NCI-H187 treated with DMSO at 0.1 percent for 48 hours (cell line): ENCODE measurements at regions not wholly inside any gene's neighbourhood (a gene's known extent, or its start where the extent isn't known, plus 50 kb on each side); places are given as distances from the start of the nearest gene placed in this dataset.

Source experiments
- DNase-seq: peaks from one replicate; lab custom pipeline; 2025; lab: John Stamatoyannopoulos, UW

DNA sequence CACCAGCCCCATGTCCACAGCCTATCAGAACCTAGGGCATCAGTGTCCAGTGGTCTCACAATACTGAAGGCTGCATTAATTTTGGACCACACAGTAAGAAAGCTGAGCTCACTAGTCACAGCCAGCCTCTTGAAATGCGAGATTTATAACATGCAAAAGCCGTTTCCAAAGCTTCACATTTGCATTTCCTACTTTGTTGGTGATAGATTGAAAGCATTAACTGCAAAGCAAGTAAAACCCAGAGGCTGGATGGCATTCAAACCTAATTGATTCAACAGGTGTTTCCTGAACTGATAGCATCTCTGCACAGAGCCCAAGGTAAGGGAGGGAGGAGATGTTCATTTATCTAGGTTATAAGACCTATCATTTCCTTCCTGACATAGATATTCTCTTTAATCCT is 410.1 kb downstream of the OMA1 start:
- DNase-seq: no peak

- DNase-seq: no peak
Measured at GRCh38 chr1:58135821-58136321, 410.7 kb downstream of the OMA1 start.

GRCh38 chr1:58133562-58133961 is 413.0 kb downstream of the OMA1 start:
- DNase-seq: no peak

GRCh38 chr1:58123051-58123450 is 423.5 kb downstream of the OMA1 start:
- DNase-seq: no peak

DNA sequence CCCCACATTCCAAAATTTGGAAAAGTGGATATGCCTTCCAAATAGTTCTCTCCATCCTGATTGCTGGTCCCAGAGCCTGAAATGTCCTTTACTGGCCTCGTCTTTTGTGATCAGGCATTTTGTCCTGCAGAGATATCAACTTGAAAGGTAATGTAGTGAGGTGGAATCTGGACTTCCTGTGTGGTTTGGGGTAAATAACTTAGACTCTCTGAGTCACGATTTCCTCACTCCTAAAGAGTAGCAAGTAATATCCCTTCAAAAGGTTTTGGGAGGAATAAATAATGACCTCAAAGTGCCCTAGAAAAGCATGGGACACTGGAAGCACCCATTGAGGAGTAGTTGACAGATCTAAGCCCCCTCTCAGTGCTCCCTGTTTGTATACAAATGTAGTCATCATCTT is 426.6 kb downstream of the OMA1 start:
- no peak for DNase-seq

DNA sequence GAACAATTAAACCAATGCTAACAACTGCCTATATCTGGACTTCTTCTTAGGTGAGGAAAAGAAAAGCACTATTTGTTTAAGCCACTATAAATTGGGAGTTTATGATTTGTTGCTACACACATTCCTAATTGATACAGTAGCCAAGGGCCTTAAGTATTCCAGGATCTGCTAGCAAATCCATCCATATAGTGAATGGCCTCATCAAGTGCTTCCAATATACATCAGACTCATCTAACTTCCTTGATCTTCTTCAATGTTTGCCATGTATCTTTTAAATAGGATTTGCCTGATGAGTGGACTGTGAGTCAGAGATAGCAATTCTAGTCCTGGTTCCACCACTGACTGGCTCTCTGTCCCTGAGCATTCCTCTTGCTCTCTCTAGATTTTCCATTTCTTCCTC is 430.2 kb downstream of the OMA1 start:
- no peak for DNase-seq

GRCh38 chr1:58109646-58110200 is 436.8 kb downstream of the OMA1 start:
- no peak for DNase-seq

DNA sequence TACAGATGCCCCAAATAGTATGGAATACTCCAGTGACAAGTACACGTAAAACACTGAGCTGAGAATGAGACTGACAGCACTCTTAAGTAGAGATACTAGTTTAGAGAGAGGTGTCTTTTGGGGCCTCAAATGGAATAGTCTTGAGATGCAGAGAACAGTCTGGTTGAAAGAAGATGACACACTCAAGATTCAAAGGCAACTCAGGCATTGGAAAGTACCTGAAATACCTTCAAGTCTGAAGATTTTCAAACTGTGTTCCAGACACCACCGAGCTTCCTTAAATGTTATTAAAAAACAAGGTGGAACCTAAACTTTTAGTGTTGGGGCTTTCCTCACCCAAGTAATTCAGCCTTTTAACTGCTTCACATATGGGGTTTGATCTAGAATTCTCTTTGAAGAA is 437.7 kb downstream of the OMA1 start:
- no peak for DNase-seq

DNA sequence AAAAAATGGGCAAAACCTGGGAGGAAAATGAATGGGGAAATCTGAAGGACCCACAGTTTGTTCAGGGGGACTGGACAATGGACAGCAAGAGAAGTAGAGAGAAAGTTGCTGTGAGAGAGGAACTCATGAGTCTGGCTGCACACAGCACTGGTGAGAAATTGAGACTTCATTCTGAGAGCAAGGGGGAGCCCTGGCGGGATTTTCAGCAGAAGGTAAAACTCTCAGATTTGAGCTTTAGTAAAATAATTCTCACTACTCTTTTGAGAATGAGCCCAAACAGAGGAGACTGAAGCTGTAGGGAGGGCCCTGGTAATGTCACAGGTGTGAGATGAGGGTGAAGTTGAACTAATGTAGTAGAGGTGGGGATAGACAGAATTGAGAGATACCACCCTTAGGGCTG is 438.6 kb downstream of the OMA1 start:
- DNase-seq: no peak

DNA sequence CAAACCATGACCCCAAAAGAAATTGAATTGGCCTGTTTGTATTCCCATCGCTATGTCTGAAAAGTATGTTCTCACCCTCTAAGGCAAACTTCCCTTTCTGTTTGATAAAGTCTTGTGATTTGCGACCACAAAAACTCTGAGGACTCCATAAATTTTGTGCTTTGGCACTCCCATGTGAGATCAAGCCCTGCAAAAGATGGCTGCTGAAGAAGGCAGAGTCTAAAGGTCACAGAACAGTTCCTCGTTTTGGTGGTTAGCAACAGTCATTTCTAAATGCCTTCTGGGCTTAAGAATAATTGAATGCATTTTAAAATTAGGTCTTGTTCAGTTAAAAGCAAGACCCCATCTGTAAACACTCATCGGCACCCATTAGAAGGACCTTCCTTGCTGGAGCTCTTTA is 441.6 kb downstream of the OMA1 start:
- DNase-seq: no peak

DNA sequence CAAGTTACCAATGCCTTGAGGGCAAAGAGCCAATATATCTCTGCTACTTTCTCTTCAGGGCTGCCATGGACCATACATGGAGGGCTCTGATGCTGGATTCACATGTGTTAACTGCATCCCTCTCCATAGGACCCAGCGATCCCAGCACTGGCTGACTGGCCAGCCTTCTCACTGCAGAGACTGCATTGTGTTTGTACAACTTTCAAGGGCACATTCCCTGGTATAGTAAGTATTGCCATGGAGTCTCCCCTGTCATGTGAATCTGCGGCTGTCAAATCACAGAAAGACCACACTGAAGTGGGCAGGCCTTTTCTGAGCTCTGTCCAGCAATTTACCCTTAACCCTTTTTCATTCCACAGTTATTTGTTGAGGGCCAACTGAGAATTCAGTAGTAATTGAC is 449.8 kb downstream of the OMA1 start:
- no peak for DNase-seq

DNA sequence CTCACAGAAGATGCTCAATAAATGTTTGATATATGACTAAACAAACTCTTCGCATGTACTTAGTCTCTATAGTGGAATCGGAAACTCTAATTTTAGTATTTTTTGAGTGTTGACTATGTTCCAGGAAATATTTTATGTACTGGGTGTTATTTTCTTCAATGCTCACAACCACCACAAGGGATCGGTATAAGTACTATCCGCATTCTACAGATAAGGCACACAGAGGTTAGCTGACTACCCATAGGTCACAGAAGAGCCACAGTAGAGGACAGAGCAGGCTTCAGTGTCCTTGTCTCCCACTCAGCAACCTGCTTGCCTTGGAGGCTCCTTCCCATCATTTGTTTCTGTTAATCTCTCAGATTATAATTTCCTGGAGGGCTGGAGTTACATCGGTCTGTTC is 451.3 kb downstream of the OMA1 start:
- DNase-seq: no peak

DNA sequence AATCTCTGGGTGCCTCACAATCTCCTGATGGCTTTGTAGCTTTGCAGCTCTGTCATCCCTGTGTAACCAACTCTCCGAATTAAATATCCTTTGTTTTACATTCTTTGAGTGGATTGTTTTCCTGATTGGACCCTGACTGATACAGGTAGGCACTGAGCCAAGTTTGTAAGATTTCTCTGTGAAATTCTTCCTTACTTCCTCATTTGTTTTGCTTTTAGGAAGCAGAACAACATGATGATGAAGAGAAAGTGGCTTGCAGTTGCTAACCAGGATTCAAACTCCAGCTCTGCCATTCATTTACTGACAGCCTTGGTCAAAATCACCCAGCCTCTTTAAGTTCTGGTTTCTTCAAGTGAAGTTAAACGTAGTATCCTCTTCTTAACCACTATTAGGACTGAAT is 452.3 kb downstream of the OMA1 start:
- DNase-seq: no peak

- DNase-seq: no peak
Measured at GRCh38 chr1:58090640-58091039, 455.9 kb downstream of the OMA1 start.

DNA sequence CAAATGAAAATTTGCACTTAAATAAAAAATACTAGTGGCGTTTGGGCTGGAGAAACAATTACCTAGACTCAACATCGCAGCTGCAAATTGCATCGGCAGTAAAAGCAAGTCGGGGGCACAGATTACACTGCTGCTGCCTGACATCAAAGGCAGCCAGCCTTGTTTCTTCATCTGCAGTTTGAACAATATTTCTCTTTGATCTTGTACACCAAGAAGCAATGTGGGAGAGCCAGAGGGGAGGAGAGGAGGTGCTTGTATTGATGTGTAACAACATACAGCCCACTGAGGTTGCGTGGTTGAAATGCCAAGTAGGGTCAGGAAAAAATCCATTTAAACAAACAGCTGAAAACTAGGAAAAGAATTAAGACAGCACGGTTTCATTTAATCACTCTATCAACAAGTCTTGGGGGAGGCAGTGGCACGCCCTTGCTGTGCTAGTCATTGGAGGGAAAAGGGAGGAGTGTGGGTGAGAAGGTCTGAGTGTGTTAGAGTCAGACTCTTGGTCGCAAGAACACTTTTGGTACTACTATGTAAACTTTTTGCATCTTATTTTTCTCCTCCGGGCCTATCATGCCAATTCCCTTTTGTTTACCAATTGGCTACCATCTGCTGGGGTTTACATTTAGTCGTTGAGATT is 456.5 kb downstream of the OMA1 start:
- no peak for DNase-seq

DNA sequence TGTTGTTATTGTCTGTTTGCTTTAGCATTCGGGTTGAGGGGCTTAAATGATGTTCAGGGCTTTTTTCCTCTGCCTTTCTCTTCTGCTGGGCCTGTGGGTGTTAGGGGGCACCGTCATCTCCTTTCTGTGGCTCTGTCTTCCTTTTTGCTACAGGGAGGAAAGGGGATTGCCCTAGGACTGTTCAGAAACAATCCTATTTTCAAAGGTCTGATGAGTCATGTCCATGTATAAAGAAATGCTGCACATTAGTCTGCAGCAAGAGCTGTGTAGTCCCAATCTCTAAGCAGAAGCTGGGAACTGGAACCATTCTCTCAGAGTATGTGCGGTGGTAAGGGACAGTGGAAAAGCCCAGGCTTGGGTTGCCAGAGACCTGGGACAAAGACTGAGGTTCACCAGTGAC is 462.3 kb downstream of the OMA1 start:
- no peak for DNase-seq

- DNase-seq: no peak
Measured at GRCh38 chr1:58082596-58082995, 463.9 kb downstream of the OMA1 start.

- no peak for DNase-seq
Measured at GRCh38 chr1:58076258-58076657, 470.3 kb downstream of the OMA1 start.

DNA sequence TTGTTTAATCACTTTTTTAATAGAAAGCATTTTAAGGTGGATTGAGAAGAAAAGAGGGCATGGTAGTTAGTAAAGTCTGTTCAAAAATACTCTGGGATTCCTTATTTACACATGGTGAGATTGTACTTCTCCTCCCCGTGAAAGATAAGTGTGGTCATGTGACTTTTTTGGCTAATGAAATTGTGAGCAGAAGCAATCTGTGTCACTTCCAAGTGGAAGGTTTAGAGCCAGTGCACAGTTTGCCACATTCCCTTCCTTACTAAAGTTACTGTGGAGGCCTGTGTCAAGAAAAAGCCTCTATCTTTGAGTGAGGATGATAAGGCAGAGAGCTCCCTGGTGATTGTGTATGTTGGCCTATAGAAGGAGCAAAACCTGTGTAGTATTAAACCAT is 471.3 kb downstream of the OMA1 start:
- DNase-seq: no peak

- DNase-seq: no peak
Measured at GRCh38 chr1:58072450-58072849, 474.1 kb downstream of the OMA1 start.

- DNase-seq: no peak
Measured at GRCh38 chr1:58067082-58067481, 479.4 kb downstream of the OMA1 start.

GRCh38 chr1:58065520-58065919 is 481.0 kb downstream of the OMA1 start:
- DNase-seq: no peak

- no peak for DNase-seq
Measured at GRCh38 chr1:58064166-58064565, 482.4 kb downstream of the OMA1 start.

DNA sequence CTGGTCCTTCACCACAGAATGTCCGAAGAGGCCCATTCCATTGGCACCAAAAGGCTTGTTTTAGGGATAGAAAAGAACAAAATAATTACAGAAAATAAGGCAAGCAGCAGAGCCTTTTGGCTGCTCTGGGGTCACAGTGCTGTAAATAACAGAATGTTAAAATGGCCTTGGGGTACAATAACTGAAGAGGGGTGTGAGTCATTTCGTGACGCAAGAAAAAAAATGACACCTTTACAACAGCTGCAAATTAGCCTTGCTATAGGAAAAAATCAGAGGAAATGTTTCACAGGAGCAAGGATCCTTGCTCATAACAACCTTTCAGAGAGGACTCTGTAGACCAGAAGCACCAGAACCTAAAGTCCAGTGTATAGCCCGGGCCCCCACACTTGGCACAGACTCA is 483.4 kb downstream of the OMA1 start:
- no peak for DNase-seq
